Large intestine (tissue), 3 donors: ENCODE measurements at regions not wholly inside any gene's neighbourhood (a gene's known extent, or its start where the extent isn't known, plus 50 kb on each side); places are given as distances from the start of the nearest gene placed in this dataset.
A peak's percentile ranks its signal among the peaks of the same experiment; 100 is the strongest.
"Not testable (repeated sequence)": the region's sequence is repeated elsewhere in the genome, so short reads cannot be mapped to it uniquely, and the experiment has no call there.

ENCODE experiments used
- DNase-seq, 2 donors: peaks; one replicate each; pipeline versions ENCODE4 v3.0.0 to v3.0.0-alpha.2; 2013
- H3K27ac ChIP-seq: one replicate; pipeline ENCODE4 v1.5.1; 2013; ENCODE audit warnings: low read length
- H3K27me3 ChIP-seq: 2 replicates; pipeline ENCODE4 v1.6.1; 2013; ENCODE audit warnings: low read length; ENCODE audit not compliant: control insufficient read depth, insufficient read depth
- H3K36me3 ChIP-seq: 2 replicates; pipeline ENCODE4 v1.6.1; 2013; ENCODE audit warnings: low read length; ENCODE audit not compliant: control insufficient read depth, insufficient read depth
- H3K4me1 ChIP-seq: one replicate; pipeline ENCODE4 v1.6.1; 2013; ENCODE audit warnings: low read length; ENCODE audit not compliant: control insufficient read depth, insufficient read depth
- H3K4me3 ChIP-seq: one replicate; pipeline ENCODE4 v1.5.1; 2013; ENCODE audit warnings: low read length
- H3K9me3 ChIP-seq: one replicate; pipeline ENCODE4 v1.6.1; 2013; ENCODE audit warnings: mild to moderate bottlenecking, low read depth, low read length, moderate library complexity; ENCODE audit not compliant: control insufficient read depth
- WGBS: methylation state at CpG from one replicate; pipeline ENCODE4 v1.1.5; 2013; ENCODE audit warnings: low lambda C conversion rate; ENCODE audit not compliant: insufficient coverage; 5-methylcytosine and 5-hydroxymethylcytosine counted together

- Histone ChIP-seq H3K27ac (no peak overlapping the region), H3K4me1 (no peaks in the 10 kb centered on the region), H3K9me3 (no peaks in the 10 kb centered on the region), H3K4me3 (no peak overlapping the region), H3K27me3 (no peaks in the 10 kb centered on the region), H3K36me3 (no peaks in the 10 kb centered on the region)
- WGBS, result 13% methylated on average over 2 of the region's 3 CpGs
- no peak for DNase-seq
Measured at GRCh38 chr16:5228369-5228768, 130.8 kb upstream of the EEF2KMT start.

- no peaks in the 10 kb centered on the region for H3K9me3 ChIP-seq
- no peak for DNase-seq
- no peaks in the 10 kb centered on the region for H3K4me1 ChIP-seq
- no peaks in the 10 kb centered on the region for H3K36me3 ChIP-seq
- WGBS, result 60% methylated on average over 1 of the region's 10 CpGs
- no peaks in the 10 kb centered on the region for H3K27me3 ChIP-seq
- H3K4me3 ChIP-seq, result no peak overlapping the region
- no peak overlapping the region for H3K27ac ChIP-seq
Measured at GRCh38 chr16:5225931-5226655, 128.5 kb upstream of the EEF2KMT start.

- H3K27ac ChIP-seq, result no peak overlapping the region
- H3K36me3 ChIP-seq, result no peaks in the 10 kb centered on the region
- no CpG with 5 or more reads among the region's 4 CpGs for WGBS
- H3K9me3 ChIP-seq, result no peaks in the 10 kb centered on the region
- no peak for DNase-seq
- no peaks in the 10 kb centered on the region for H3K4me1 ChIP-seq
- H3K27me3 ChIP-seq, result no peaks in the 10 kb centered on the region
- no peak overlapping the region for H3K4me3 ChIP-seq
Measured at GRCh38 chr16:5222761-5223160, 125.2 kb upstream of the EEF2KMT start.

- DNase-seq, H3K27ac ChIP-seq, H3K4me1 ChIP-seq, H3K4me3 ChIP-seq, H3K36me3 ChIP-seq, H3K27me3 ChIP-seq, H3K9me3 ChIP-seq: not testable (repeated sequence)
- WGBS, result no CpG with 5 or more reads among the region's 20 CpGs
Measured at GRCh38 chr16:5221831-5222230, 124.2 kb upstream of the EEF2KMT start.

GRCh38 chr16:5220705-5221104, 123.1 kb upstream of the EEF2KMT start:
- no peaks in the 10 kb centered on the region for H3K27me3 ChIP-seq
- no CpG with 5 or more reads among the region's 4 CpGs for WGBS
- H3K36me3 ChIP-seq, result no peaks in the 10 kb centered on the region
- H3K27ac ChIP-seq, result no peak overlapping the region
- H3K4me1 ChIP-seq, result no peaks in the 10 kb centered on the region
- H3K4me3 ChIP-seq, result no peak overlapping the region
- no peaks in the 10 kb centered on the region for H3K9me3 ChIP-seq
- DNase-seq, result no peak

GRCh38 chr16:5216441-5217080, 119.0 kb upstream of the EEF2KMT start:
- DNase-seq, result no peak
- Histone ChIP-seq H3K4me3 (no peak overlapping the region), H3K36me3 (no peaks in the 10 kb centered on the region), H3K9me3 (no peaks in the 10 kb centered on the region), H3K27ac (no peak overlapping the region), H3K27me3 (no peaks in the 10 kb centered on the region), H3K4me1 (no peaks in the 10 kb centered on the region)
- WGBS, result no CpG with 5 or more reads among the region's 4 CpGs

GRCh38 chr16:5215901-5216300, 118.3 kb upstream of the EEF2KMT start:
- no CpG with 5 or more reads among the region's 2 CpGs for WGBS
- H3K4me1 ChIP-seq, result no peaks in the 10 kb centered on the region
- DNase-seq, result no peak
- no peaks in the 10 kb centered on the region for H3K9me3 ChIP-seq
- no peaks in the 10 kb centered on the region for H3K27me3 ChIP-seq
- H3K27ac ChIP-seq, result no peak overlapping the region
- no peaks in the 10 kb centered on the region for H3K36me3 ChIP-seq
- no peak overlapping the region for H3K4me3 ChIP-seq

GRCh38 chr16:5214466-5214865, 116.9 kb upstream of the EEF2KMT start:
- Histone ChIP-seq H3K36me3 (no peaks in the 10 kb centered on the region), H3K4me3 (no peak overlapping the region), H3K27me3 (no peaks in the 10 kb centered on the region), H3K9me3 (no peaks in the 10 kb centered on the region), H3K27ac (no peak overlapping the region), H3K4me1 (no peaks in the 10 kb centered on the region)
- no peak for DNase-seq
- WGBS, result no CpG with 5 or more reads among the region's 7 CpGs

- H3K9me3 ChIP-seq, DNase-seq, H3K4me1 ChIP-seq, H3K27ac ChIP-seq, H3K27me3 ChIP-seq, H3K36me3 ChIP-seq, H3K4me3 ChIP-seq: not testable (repeated sequence)
- WGBS, result no CpG with 5 or more reads among the region's 5 CpGs
Measured at GRCh38 chr16:5212501-5212900, 114.9 kb upstream of the EEF2KMT start.

- DNase-seq, result peak in 1 of 2 donors; percentile 10
- H3K27ac ChIP-seq, result not testable (repeated sequence)
- no CpG with 5 or more reads among the region's 1 CpG for WGBS
Measured at GRCh38 chr16:5207862-5208498, 110.4 kb upstream of the EEF2KMT start.

More at GRCh38 chr16:5207862-5208498, 110.4 kb upstream of the EEF2KMT start:
- not testable (repeated sequence) for H3K36me3 ChIP-seq, H3K27me3 ChIP-seq, H3K9me3 ChIP-seq, H3K4me1 ChIP-seq, H3K4me3 ChIP-seq
